Fibroblast of skin of abdomen (primary cell): ENCODE measurements at regions not wholly inside any gene's neighbourhood (a gene's known extent, or its start where the extent isn't known, plus 50 kb on each side); places are given as distances from the start of the nearest gene placed in this dataset.

Experiments
- DNase-seq: peaks from one replicate; pipeline ENCODE4 v3.0.0-alpha.2; 2013

GRCh38 chrX:5829469-5829868 is 399.2 kb downstream of the NLGN4X start:
- DNase-seq, result no peak

GRCh38 chrX:5829060-5829459 is 399.6 kb downstream of the NLGN4X start:
- no peak for DNase-seq

GRCh38 chrX:5823903-5824302 is 404.8 kb downstream of the NLGN4X start:
- DNase-seq, result no peak

GRCh38 chrX:5810636-5811035 is 418.0 kb downstream of the NLGN4X start:
- no peak for DNase-seq

- DNase-seq, result peak; percentile 61
These were observed 421.5 kb downstream of the NLGN4X start for GRCh38 chrX:5807181-5807580.

GRCh38 chrX:5802391-5802790 is 426.3 kb downstream of the NLGN4X start:
- peak; percentile 12 for DNase-seq

GRCh38 chrX:5791721-5792120 is 436.9 kb downstream of the NLGN4X start:
- no peak for DNase-seq

GRCh38 chrX:5788910-5789309 is 439.8 kb downstream of the NLGN4X start:
- DNase-seq, result no peak

- peak; percentile 33 for DNase-seq
These were observed 447.8 kb downstream of the NLGN4X start for GRCh38 chrX:5780821-5781220.

GRCh38 chrX:5775846-5776430 is 452.7 kb downstream of the NLGN4X start:
- no peak for DNase-seq

- no peak for DNase-seq
These were observed 454.2 kb downstream of the NLGN4X start for GRCh38 chrX:5774446-5774845.

- DNase-seq, result peak; percentile 43
These were observed 457.2 kb downstream of the NLGN4X start for GRCh38 chrX:5771441-5771840.

GRCh38 chrX:5756616-5757015 is 472.1 kb downstream of the NLGN4X start:
- DNase-seq, result no peak

- no peak for DNase-seq
These were observed 475.4 kb downstream of the NLGN4X start for GRCh38 chrX:5753291-5753690.

GRCh38 chrX:5752831-5753230 is 475.8 kb downstream of the NLGN4X start:
- no peak for DNase-seq

- DNase-seq, result no peak
These were observed 480.0 kb downstream of the NLGN4X start for GRCh38 chrX:5748586-5749150.

GRCh38 chrX:5746231-5746630 is 482.4 kb downstream of the NLGN4X start:
- no peak for DNase-seq

- peak; percentile 40 for DNase-seq
These were observed 495.2 kb downstream of the NLGN4X start for GRCh38 chrX:5733501-5733900.

GRCh38 chrX:5730556-5730955 is 498.1 kb downstream of the NLGN4X start:
- DNase-seq, result peak; percentile 47

GRCh38 chrX:5726224-5726623 is 502.4 kb downstream of the NLGN4X start:
- peak; percentile 78 for DNase-seq

GRCh38 chrX:5724123-5724522 is 504.5 kb downstream of the NLGN4X start:
- DNase-seq, result no peak

- DNase-seq, result peak; percentile 52
These were observed 510.0 kb downstream of the NLGN4X start for GRCh38 chrX:5718651-5719050.

- DNase-seq, result no peak
These were observed 512.0 kb downstream of the NLGN4X start for GRCh38 chrX:5716666-5717065.

GRCh38 chrX:5708251-5708650 is 520.4 kb downstream of the NLGN4X start:
- DNase-seq, result peak; percentile 77

- no peak for DNase-seq
These were observed 525.8 kb downstream of the NLGN4X start for GRCh38 chrX:5702890-5703289.
